Left lung (tissue), 4 donors: ENCODE measurements at regions not wholly inside any gene's neighbourhood (a gene's known extent, or its start where the extent isn't known, plus 50 kb on each side); places are given as distances from the start of the nearest gene placed in this dataset.
"Not testable (repeated sequence)": the region's sequence is repeated elsewhere in the genome, so short reads cannot be mapped to it uniquely, and the experiment has no call there.

Experiments used
- ATAC-seq: fragments of 200-7000 bp; cut with Tn5 transposase; one replicate; pipeline ENCODE4 v1.9.1; 2020; ENCODE audit warnings: moderate library complexity
- DNase-seq, 4 donors: peaks; one replicate each; pipeline ENCODE4 v3.0.0-alpha.2; 2013 to 2020
- H3K27ac ChIP-seq, 2 donors: fragments of 200-600 bp; sonication (generic) in 1 of 2; one replicate each; pipeline versions ENCODE4 v1.5.0 to v1.8.0; 2020 to 2021
- H3K27me3 ChIP-seq, 2 donors: fragments of 200-600 bp; sonication (generic) in 1 of 2; one replicate each; pipeline versions ENCODE4 v1.5.0 to v1.8.0; 2020 to 2021
- H3K36me3 ChIP-seq, 2 donors: fragments of 200-600 bp; sonication (generic) in 1 of 2; one replicate each; pipeline versions ENCODE4 v1.5.0 to v1.8.0; 2020 to 2021
- H3K4me1 ChIP-seq, 2 donors: fragments of 200-600 bp; one replicate each; pipeline ENCODE4 v1.8.0; 2021
- H3K4me3 ChIP-seq, 2 donors: fragments of 200-600 bp; sonication (generic) in 1 of 2; one replicate each; pipeline versions ENCODE4 v1.5.0 to v1.8.0; 2020 to 2021; ENCODE audit warnings: mild to moderate bottlenecking in 1 of 2
- H3K9me3 ChIP-seq, 2 donors: fragments of 200-600 bp; sonication (generic) in 1 of 2; one replicate each; pipeline versions ENCODE4 v1.5.0 to v1.8.0; 2020 to 2021
- CTCF ChIP-seq, 2 donors: fragments of 200-600 bp; sonication (generic) in 1 of 2; IDR thresholded peaks; one replicate each; pipeline versions ENCODE4 v1.5.0 to v1.8.0; 2021; ENCODE audit warnings: antibody characterized with exemption in 2 of 2
- intact Hi-C, 2 donors: fragments of 100-400 bp; cut with DNase I; formaldehyde crosslinking; loops; one replicate each; pipeline versions ENCODE4 v1.11.2 to v1.14.2; 2022
- donor health status: DM: no; HTN: yes; CAD: no.
- donor health status: DM: no; HTN: no; CAD: no.

DNA sequence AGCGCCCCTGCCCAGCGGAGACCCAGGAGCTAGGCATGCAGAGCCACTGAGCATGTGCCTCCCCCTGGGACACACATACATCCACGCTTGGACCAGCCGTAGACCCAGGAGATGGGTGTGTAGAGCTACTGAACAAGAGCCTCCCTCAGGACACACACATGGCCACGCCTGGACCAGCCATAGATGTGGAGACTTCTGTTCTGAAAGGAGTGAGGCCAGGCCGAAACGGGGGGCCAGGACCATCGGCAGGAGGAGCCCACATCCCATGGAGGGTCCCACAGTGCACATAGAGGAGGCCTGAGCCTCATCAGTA, 340.4 kb downstream of the TCERG1L start:
- DNase-seq (no peak), ATAC-seq (no peak)
- Histone ChIP-seq H3K27me3 (peaks cover 0 to 4% of the 10 kb centered on the region in 2 donors), H3K27ac (no peak overlapping the region), H3K4me1 (no peaks in the 10 kb centered on the region), H3K36me3 (no peaks in the 10 kb centered on the region), H3K4me3 (no peak overlapping the region), H3K9me3 (peaks cover 0 to 10% of the 10 kb centered on the region in 2 donors)
- intact Hi-C loops, result no loop called here
- no peak for TF ChIP-seq CTCF (IDR thresholded peaks at IDR 0.05)

DNA sequence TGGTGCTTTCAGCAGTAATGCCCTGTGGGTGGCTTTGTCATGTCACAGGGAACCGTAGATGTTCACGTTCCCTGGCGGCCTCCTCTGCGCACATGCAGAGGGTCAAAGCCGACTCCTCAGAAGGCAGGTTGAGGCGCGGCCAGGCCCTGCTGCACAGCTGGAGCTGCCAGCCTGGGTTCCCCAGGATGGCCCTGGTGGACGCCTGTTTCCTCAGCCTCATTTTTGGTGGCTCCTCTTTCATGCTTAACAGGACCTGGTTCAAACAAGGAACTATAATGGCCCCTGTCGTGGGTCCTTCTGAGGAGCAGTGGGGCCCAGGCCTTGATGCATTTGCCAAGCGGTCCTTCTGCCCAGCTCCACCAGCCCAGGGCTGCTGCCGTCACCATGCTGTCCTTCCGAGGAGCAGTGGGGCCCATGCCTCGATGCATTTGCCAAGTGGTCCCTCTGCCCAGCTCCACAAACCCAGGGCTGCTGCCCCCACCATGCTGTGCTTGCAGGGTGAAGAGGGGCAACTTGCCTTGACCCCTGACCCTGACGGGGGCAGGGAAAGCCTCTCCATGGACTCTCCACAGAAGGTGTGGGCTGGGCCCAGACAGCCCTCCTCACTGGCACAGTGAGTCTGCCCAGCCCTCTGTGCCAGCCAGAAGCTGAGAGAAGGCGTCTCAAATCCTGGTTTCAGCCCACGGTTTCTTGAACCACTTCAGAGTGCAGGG, 338.2 kb downstream of the TCERG1L start:
- intact Hi-C loops, result no loop called here
- Histone ChIP-seq H3K4me1 (no peaks in the 10 kb centered on the region), H3K27me3 (peaks cover 0 to 4% of the 10 kb centered on the region in 2 donors), H3K4me3 (no peak overlapping the region), H3K9me3 (peaks cover 0 to 12% of the 10 kb centered on the region in 2 donors), H3K36me3 (no peaks in the 10 kb centered on the region), H3K27ac (no peak overlapping the region)
- no peak for TF ChIP-seq CTCF (IDR thresholded peaks at IDR 0.05)
- ATAC-seq (no peak), DNase-seq (peak in 1 of 4 donors; percentile 19)

GRCh38 chr10:130974166-130974565, 337.4 kb downstream of the TCERG1L start:
- Histone ChIP-seq H3K4me3 (no peak overlapping the region), H3K27me3 (peaks cover 0 to 4% of the 10 kb centered on the region in 2 donors), H3K4me1 (no peaks in the 10 kb centered on the region), H3K9me3 (peaks cover 0 to 12% of the 10 kb centered on the region in 2 donors), H3K36me3 (no peaks in the 10 kb centered on the region), H3K27ac (no peak overlapping the region)
- intact Hi-C loops, result no loop called here
- no peak for TF ChIP-seq CTCF (IDR thresholded peaks at IDR 0.05)
- DNase-seq, result no peak
- no peak for ATAC-seq

- H3K27ac ChIP-seq, H3K36me3 ChIP-seq, DNase-seq, H3K27me3 ChIP-seq, H3K4me1 ChIP-seq, ATAC-seq, intact Hi-C loops, H3K4me3 ChIP-seq: not testable (repeated sequence)
- H3K9me3 ChIP-seq, result peaks cover 0 to 12% of the 10 kb centered on the region in 2 donors
These were observed 336.2 kb downstream of the TCERG1L start for GRCh38 chr10:130975351-130975750.

- TF ChIP-seq CTCF (IDR thresholded peaks at IDR 0.05), result no peak
- H3K9me3 ChIP-seq, result peaks cover 0 to 7% of the 10 kb centered on the region in 2 donors
- no peaks in the 10 kb centered on the region for H3K4me1 ChIP-seq
- no peaks in the 10 kb centered on the region for H3K27me3 ChIP-seq
- ATAC-seq (no peak), DNase-seq (no peak)
- H3K4me3 ChIP-seq, result no peak overlapping the region
- no peaks in the 10 kb centered on the region for H3K36me3 ChIP-seq
- intact Hi-C loops, result no loop called here
- no peak overlapping the region for H3K27ac ChIP-seq
These were observed 328.7 kb downstream of the TCERG1L start for GRCh38 chr10:130982802-130983201.

- no peak for ATAC-seq
- intact Hi-C loops, result no loop called here
- TF ChIP-seq CTCF (IDR thresholded peaks at IDR 0.05), result no peak
These were observed 327.8 kb downstream of the TCERG1L start for GRCh38 chr10:130983749-130984148.

More at GRCh38 chr10:130983749-130984148, 327.8 kb downstream of the TCERG1L start:
- Histone ChIP-seq H3K36me3 (no peaks in the 10 kb centered on the region), H3K4me1 (no peaks in the 10 kb centered on the region), H3K27me3 (no peaks in the 10 kb centered on the region), H3K9me3 (peaks cover 0 to 7% of the 10 kb centered on the region in 2 donors), H3K27ac (no peak overlapping the region), H3K4me3 (no peak overlapping the region)
- DNase-seq, result no peak
